H1 (cell line): ENCODE measurements at regions not wholly inside any gene's neighbourhood (a gene's known extent, or its start where the extent isn't known, plus 50 kb on each side); places are given as distances from the start of the nearest gene placed in this dataset.

Experiments used
- CTCF ChIA-PET: fragments of 300-600 bp; sonication (Branson Sonifier 250); formaldehyde crosslinking; loops from one replicate; lab custom pipeline; 2021; ENCODE audit not compliant: partially characterized antibody; lab: Charles Lee
- POLR2A ChIA-PET: fragments of 300-600 bp; sonication (Branson Sonifier 250); formaldehyde crosslinking; loops from one replicate; lab custom pipeline; 2021; ENCODE audit warnings: inconsistent platforms; ENCODE audit not compliant: partially characterized antibody; lab: Charles Lee
- DNase-seq, 2 experiments: peaks; one replicate each; pipeline versions ENCODE4 v3.0.0 to v3.0.0-alpha.2; 2010 to 2022; ENCODE audit warnings: low spot score in 2 of 2, low read depth in 1 of 2, mixed read lengths in 1 of 2
- FAIRE-seq: peaks from 2 replicates; lab custom pipeline; 2011; peaks lifted over from hg19 to GRCh38; lab: Jason Lieb, UNC
- H2AFZ ChIP-seq: 2 replicates; pipeline ENCODE4 v1.8.1; 2012; ENCODE audit warnings: low read length, inconsistent platforms
- H2AK5ac ChIP-seq: 2 replicates; pipeline ENCODE4 v1.6.1; 2013; ENCODE audit warnings: low read depth, low read length
- H2BK120ac ChIP-seq: replicated peaks from 2 replicates; pipeline ENCODE3; 2013; ENCODE audit warnings: low read depth, low read length, inconsistent platforms
- H2BK12ac ChIP-seq: 2 replicates; pipeline ENCODE4 v1.6.1; 2013; ENCODE audit warnings: low read depth, low read length
- H2BK15ac ChIP-seq: 2 replicates; pipeline ENCODE4 v1.6.1; 2013; ENCODE audit warnings: low read length
- H2BK20ac ChIP-seq: 2 replicates; pipeline ENCODE4 v1.6.1; 2013; ENCODE audit warnings: low read length
- H2BK5ac ChIP-seq: 2 replicates; pipeline ENCODE4 v1.6.1; 2013; ENCODE audit warnings: low read depth, low read length
- H3K14ac ChIP-seq: 2 replicates; pipeline ENCODE4 v1.6.1; 2013; ENCODE audit warnings: inconsistent platforms; ENCODE audit not compliant: insufficient read length
- H3K18ac ChIP-seq: 2 replicates; pipeline ENCODE4 v1.6.1; 2013; ENCODE audit warnings: low read length; ENCODE audit errors: extremely low read depth
- H3K23ac ChIP-seq: 2 replicates; pipeline ENCODE4 v1.6.1; 2013; ENCODE audit warnings: inconsistent platforms; ENCODE audit not compliant: insufficient read length
- H3K23me2 ChIP-seq: 2 replicates; pipeline ENCODE4 v1.6.1; 2013; ENCODE audit warnings: low read depth, low read length
- H3K27ac ChIP-seq: 2 replicates; pipeline ENCODE4 v1.6.1; 2011; ENCODE audit warnings: low read depth, low read length, inconsistent platforms
- H3K27me3 ChIP-seq, 4 experiments: replicated peaks in 1 of 4; 1 replicate in 1 of 4; 2 replicates in 3 of 4; pipeline versions ENCODE4 v1.6.1 to v1.8.1; 2011 to 2013; ENCODE audit warnings: low read length in 3 of 4, mild to moderate bottlenecking in 3 of 4, inconsistent platforms in 2 of 4, mixed read lengths in 2 of 4, moderate library complexity in 1 of 4; ENCODE audit not compliant: control insufficient read depth in 3 of 4, insufficient read depth in 3 of 4; ENCODE audit errors: extremely low read depth in 1 of 4
- H3K36me3 ChIP-seq, 4 experiments: 2 replicates each; pipeline versions ENCODE4 v1.6.1 to v1.8.1; 2011 to 2013; ENCODE audit warnings: mild to moderate bottlenecking in 4 of 4, low read length in 3 of 4, moderate library complexity in 2 of 4, control low read depth in 1 of 4, inconsistent platforms in 1 of 4; ENCODE audit not compliant: insufficient read depth in 4 of 4, control insufficient read depth in 2 of 4
- H3K4ac ChIP-seq: replicated peaks from 2 replicates; pipeline ENCODE3; 2013; ENCODE audit warnings: low read length, low read depth, mixed read lengths, inconsistent platforms; ENCODE audit not compliant: insufficient read length
- H3K4me1 ChIP-seq, 4 experiments: replicated peaks in 1 of 4; 1 replicate in 1 of 4; 2 replicates in 3 of 4; pipeline versions ENCODE4 v1.6.1 to v1.8.1; 2011 to 2013; ENCODE audit warnings: low read length in 3 of 4, inconsistent platforms in 2 of 4, mixed read lengths in 1 of 4; ENCODE audit not compliant: insufficient read depth in 4 of 4, control insufficient read depth in 3 of 4
- H3K4me2 ChIP-seq, 2 experiments: 2 replicates each; pipeline versions ENCODE4 v1.6.1 to v1.8.1; 2011 to 2013; ENCODE audit warnings: low read depth in 2 of 2, low read length in 2 of 2, control low read depth in 1 of 2, inconsistent platforms in 1 of 2, mild to moderate bottlenecking in 1 of 2; ENCODE audit not compliant: insufficient read depth in 1 of 2
- H3K4me3 ChIP-seq, 4 experiments: fragments of 200-600, 300-600 bp in 1 of 4; sonication (generic), shearing (Covaris generic), sonication (Bioruptor Twin) in 1 of 4; 2 replicates each; pipeline versions ENCODE4 v1.5.1 to v1.8.1; 2011 to 2016; ENCODE audit warnings: low read length in 4 of 4, low read depth in 3 of 4, control low read depth in 2 of 4, inconsistent platforms in 2 of 4, mild to moderate bottlenecking in 2 of 4, mixed read lengths in 1 of 4, moderate library complexity in 1 of 4; ENCODE audit not compliant: insufficient read depth in 2 of 4; ENCODE audit errors: extremely low read depth in 1 of 4
- H3K56ac ChIP-seq: replicated peaks from 2 replicates; pipeline ENCODE3; 2013; ENCODE audit warnings: low read depth, mild to moderate bottlenecking, mixed read lengths, low read length, inconsistent platforms; ENCODE audit not compliant: insufficient read length
- H3K79me1 ChIP-seq: 2 replicates; pipeline ENCODE4 v1.6.1; 2013; ENCODE audit warnings: low read depth, low read length, control low read depth
- H3K79me2 ChIP-seq, 2 experiments: 2 replicates each; pipeline versions ENCODE4 v1.6.1 to v1.8.1; 2012 to 2013; ENCODE audit warnings: low read length in 2 of 2, mild to moderate bottlenecking in 2 of 2, inconsistent platforms in 1 of 2; ENCODE audit not compliant: insufficient read depth in 2 of 2, control insufficient read depth in 1 of 2
- H3K9ac ChIP-seq, 4 experiments: replicated peaks in 1 of 4; 1 replicate in 1 of 4; 2 replicates in 3 of 4; pipeline versions ENCODE4 v1.6.1 to v1.8.1; 2011 to 2013; ENCODE audit warnings: low read depth in 3 of 4, low read length in 3 of 4, control low read depth in 2 of 4, mild to moderate bottlenecking in 2 of 4, moderate library complexity in 2 of 4, inconsistent platforms in 1 of 4; ENCODE audit errors: extremely low read depth in 1 of 4
- H3K9me3 ChIP-seq, 2 experiments: 2 replicates each; pipeline versions ENCODE4 v1.6.1 to v1.8.1; 2012 to 2013; ENCODE audit warnings: mild to moderate bottlenecking in 2 of 2, moderate library complexity in 2 of 2, control low read depth in 1 of 2, inconsistent platforms in 1 of 2, low read depth in 1 of 2, low read length in 1 of 2, mixed read lengths in 1 of 2; ENCODE audit not compliant: insufficient read depth in 2 of 2
- H4K20me1 ChIP-seq, 2 experiments: replicated peaks in 1 of 2; 2 replicates each; pipeline versions ENCODE3 to v1.8.1; 2011 to 2013; ENCODE audit warnings: inconsistent platforms in 2 of 2, low read length in 2 of 2, mild to moderate bottlenecking in 1 of 2; ENCODE audit not compliant: insufficient read depth in 2 of 2, control insufficient read depth in 1 of 2
- H4K5ac ChIP-seq: 2 replicates; pipeline ENCODE4 v1.6.1; 2013; ENCODE audit warnings: low read length, low read depth, mixed read lengths, inconsistent platforms; ENCODE audit not compliant: insufficient read length
- H4K8ac ChIP-seq: 2 replicates; pipeline ENCODE4 v1.8.0; 2013; ENCODE audit warnings: mild to moderate bottlenecking, moderate library complexity, low read length, inconsistent platforms; ENCODE audit not compliant: insufficient read depth; ENCODE audit errors: extremely low read depth
- H4K91ac ChIP-seq: replicated peaks from 2 replicates; pipeline ENCODE3; 2013; ENCODE audit warnings: low read length, mixed read lengths, inconsistent platforms; ENCODE audit not compliant: insufficient read length
- BRCA1 ChIP-seq: IDR thresholded peaks from 2 replicates; pipeline ENCODE4 v1.6.1; 2012; ENCODE audit warnings: low read depth, low read length, improper control_type of control experiment
- CBX5 ChIP-seq: fragments of 300-800, 300-1000 bp; sonication (generic); IDR thresholded peaks from 2 replicates; pipeline ENCODE4 v1.7.1; 2016; ENCODE audit warnings: antibody characterized with exemption, low read length, low read depth
- CHD1 ChIP-seq: IDR thresholded peaks from 2 replicates; pipeline ENCODE4 v1.6.1; 2012; ENCODE audit warnings: low read depth, low read length, improper control_type of control experiment
- CREB1 ChIP-seq: IDR thresholded peaks from 2 replicates; pipeline ENCODE4 v1.6.1; 2012; ENCODE audit warnings: inconsistent platforms
- E2F6 ChIP-seq: IDR thresholded peaks from 2 replicates; pipeline ENCODE4 v1.6.1; 2012; ENCODE audit warnings: inconsistent platforms
- JUND ChIP-seq: IDR thresholded peaks from 2 replicates; pipeline ENCODE4 v1.6.1; 2011; ENCODE audit warnings: mild to moderate bottlenecking, improper control_type of control experiment, low read length
- PHF8 ChIP-seq: fragments of 200-600 bp; sonication (generic); conservative IDR thresholded peaks from 2 replicates; pipeline ENCODE4 v1.7.1; 2012; ENCODE audit warnings: low read depth, mild to moderate bottlenecking, inconsistent platforms, low read length, moderate library complexity
- POU5F1 ChIP-seq: IDR thresholded peaks from 2 replicates; pipeline ENCODE4 v1.6.1; 2011; ENCODE audit warnings: low read depth, mild to moderate bottlenecking, low read length, moderate library complexity
- RNF2 ChIP-seq: fragments of 200-900, 300-1000 bp; sonication (generic); IDR thresholded peaks from 2 replicates; pipeline ENCODE4 v1.7.1; 2016; ENCODE audit warnings: borderline replicate concordance, low read depth, mild to moderate bottlenecking, antibody characterized with exemption, low read length; ENCODE audit not compliant: poor library complexity, severe bottlenecking; ENCODE audit errors: missing control alignments
- SAP30 ChIP-seq: fragments of 300-600 bp; sonication (generic); IDR thresholded peaks from 2 replicates; pipeline ENCODE4 v1.7.1; 2012; ENCODE audit warnings: low read length, moderate library complexity, mild to moderate bottlenecking, inconsistent platforms; ENCODE audit not compliant: insufficient read depth, insufficient replicate concordance
- ZNF274 ChIP-seq: IDR thresholded peaks from 2 replicates; pipeline ENCODE4 v1.7.0; 2012; ENCODE audit warnings: low read length, borderline replicate concordance; ENCODE audit errors: extremely low read depth
- WGBS, 2 experiments: shearing (Covaris generic) in 1 of 2; methylation state at CpG; one replicate each; pipeline versions ENCODE4 v1.1.6 to v1.1.7; 2013 to 2015; ENCODE audit warnings: low lambda C conversion rate in 2 of 2, mixed read lengths in 2 of 2, inconsistent platforms in 1 of 2, low coverage in 1 of 2, missing lambda C conversion rate in 1 of 2; ENCODE audit not compliant: insufficient replicate concordance in 2 of 2, insufficient coverage in 1 of 2, insufficient read length in 1 of 2; ENCODE audit errors: extremely low coverage in 1 of 2, missing lambda C conversion rate in 1 of 2; 5-methylcytosine and 5-hydroxymethylcytosine counted together

- no peak overlapping the region for H2BK12ac ChIP-seq
- no peak overlapping the region for H2BK5ac ChIP-seq
- no peak overlapping the region for H3K4me3 ChIP-seq
- no peak overlapping the region for H4K91ac ChIP-seq
- no peak overlapping the region for H4K8ac ChIP-seq
- H3K23me2 ChIP-seq: no peaks in the 10 kb centered on the region
- H3K27ac ChIP-seq: no peak overlapping the region
- no peak overlapping the region for H2AK5ac ChIP-seq
- H2BK20ac ChIP-seq: no peak overlapping the region
- no peak overlapping the region for H3K56ac ChIP-seq
- TF ChIP-seq CREB1 (no peak), PHF8 (no peak), BRCA1 (no peak), E2F6 (no peak), CBX5 (no peak), ZNF274 (no peak), CHD1 (no peak), JUND (no peak), SAP30 (no peak), RNF2 (no peak), POU5F1 (no peak)
- no peaks in the 10 kb centered on the region for H3K36me3 ChIP-seq
- no peak overlapping the region for H3K9ac ChIP-seq
- no peaks in the 10 kb centered on the region for H3K27me3 ChIP-seq
- H3K4me1 ChIP-seq: no peaks in the 10 kb centered on the region
- H3K79me2 ChIP-seq: no peaks in the 10 kb centered on the region
- H2AFZ ChIP-seq: no peak overlapping the region
- H2BK15ac ChIP-seq: no peak overlapping the region
- no peak overlapping the region for H4K5ac ChIP-seq
- no peaks in the 10 kb centered on the region for H3K9me3 ChIP-seq
- no peak for FAIRE-seq
- H4K20me1 ChIP-seq: no peaks in the 10 kb centered on the region
- no peak overlapping the region for H2BK120ac ChIP-seq
- CTCF ChIA-PET: interaction anchor here (0.6 to 2.2 kb wide), 6 partner anchors 9 to 739 kb away, joined by 3 to 15 read pairs (median 4); no protein-coding TSS in a partner anchor
- no peak overlapping the region for H3K4me2 ChIP-seq
- H3K4ac ChIP-seq: no peak overlapping the region
- POLR2A ChIA-PET: no interaction called here
- no peak overlapping the region for H3K18ac ChIP-seq
- no peak overlapping the region for H3K14ac ChIP-seq
- WGBS, 2 experiments: 89% methylated on average over 3 of the region's 3 CpGs; no CpG with 5 or more reads in 1 of the 2 experiments
- no peak for DNase-seq
- no peak overlapping the region for H3K23ac ChIP-seq
- no peaks in the 10 kb centered on the region for H3K79me1 ChIP-seq
Measured at GRCh38 chr9:74007833-74008232, 489.3 kb upstream of the RORB start.
